ENCODE measurements at regions not wholly inside any gene's neighbourhood (a gene's known extent, or its start where the extent isn't known, plus 50 kb on each side); places are given as distances from the start of the nearest gene placed in this dataset.

DNA sequence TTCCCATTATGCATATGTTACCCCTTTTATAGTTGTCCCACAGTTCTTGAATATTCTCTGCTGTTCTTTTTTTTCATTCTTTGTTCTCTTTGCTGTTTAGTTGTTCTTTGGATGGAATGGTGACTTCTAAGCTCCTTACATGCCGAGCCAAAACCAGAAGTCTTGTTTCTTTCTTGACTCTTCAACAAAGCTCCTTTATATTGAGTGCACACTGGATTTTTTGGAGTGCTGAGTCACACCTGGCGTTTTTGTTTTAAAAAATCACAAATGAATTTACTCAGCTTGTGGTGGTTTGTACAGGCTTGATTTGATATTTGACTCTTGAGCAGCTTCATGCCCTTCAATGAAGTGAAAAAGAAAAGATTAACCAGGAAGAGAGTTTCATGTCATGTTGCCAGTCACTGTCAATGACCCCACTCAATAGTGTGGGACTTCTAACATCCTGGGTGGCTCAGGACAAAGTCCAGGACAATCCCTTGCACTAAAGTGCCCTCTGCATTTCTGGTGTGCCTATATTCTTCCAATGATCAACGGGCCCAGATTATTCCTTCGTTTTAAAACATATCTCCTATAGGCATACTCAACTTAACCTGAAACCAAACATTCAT lies 112.4 kb upstream of the SLC38A4 start:
- no peaks in the 10 kb centered on the region for H3K9me3 Mint-ChIP-seq
- Histone ChIP-seq H3K36me3 (ENCODE audit: control insufficient read depth, insufficient read depth, low read length) (no peaks in the 10 kb centered on the region), H3K4me3 (ENCODE audit: low read length) (no peak overlapping the region), H3K27me3 (ENCODE audit: control insufficient read depth, insufficient read depth, low read length) (no peaks in the 10 kb centered on the region), H3K4me1 (ENCODE audit: control insufficient read depth, insufficient read depth, low read length) (no peaks in the 10 kb centered on the region), H3K27ac (ENCODE audit: low read length) (no peak overlapping the region), H3K9me3 (ENCODE audit: control insufficient read depth, insufficient read depth, low read length) (no peaks in the 10 kb centered on the region)
- 82% methylated on average over 4 of the region's 4 CpGs for WGBS (ENCODE audit: insufficient coverage)
- ATAC-seq (no peak), DNase-seq (no peak)
- H3K27ac Mint-ChIP-seq = no peak overlapping the region
- TF ChIP-seq, protein P1, sequence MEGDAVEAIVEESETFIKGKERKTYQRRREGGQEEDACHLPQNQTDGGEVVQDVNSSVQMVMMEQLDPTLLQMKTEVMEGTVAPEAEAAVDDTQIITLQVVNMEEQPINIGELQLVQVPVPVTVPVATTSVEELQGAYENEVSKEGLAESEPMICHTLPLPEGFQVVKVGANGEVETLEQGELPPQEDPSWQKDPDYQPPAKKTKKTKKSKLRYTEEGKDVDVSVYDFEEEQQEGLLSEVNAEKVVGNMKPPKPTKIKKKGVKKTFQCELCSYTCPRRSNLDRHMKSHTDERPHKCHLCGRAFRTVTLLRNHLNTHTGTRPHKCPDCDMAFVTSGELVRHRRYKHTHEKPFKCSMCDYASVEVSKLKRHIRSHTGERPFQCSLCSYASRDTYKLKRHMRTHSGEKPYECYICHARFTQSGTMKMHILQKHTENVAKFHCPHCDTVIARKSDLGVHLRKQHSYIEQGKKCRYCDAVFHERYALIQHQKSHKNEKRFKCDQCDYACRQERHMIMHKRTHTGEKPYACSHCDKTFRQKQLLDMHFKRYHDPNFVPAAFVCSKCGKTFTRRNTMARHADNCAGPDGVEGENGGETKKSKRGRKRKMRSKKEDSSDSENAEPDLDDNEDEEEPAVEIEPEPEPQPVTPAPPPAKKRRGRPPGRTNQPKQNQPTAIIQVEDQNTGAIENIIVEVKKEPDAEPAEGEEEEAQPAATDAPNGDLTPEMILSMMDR (IDR thresholded peaks at IDR 0.05) = no peak
- H3K36me3 Mint-ChIP-seq = no peaks in the 10 kb centered on the region
- H3K4me1 Mint-ChIP-seq = no peaks in the 10 kb centered on the region
- peaks cover 16 to 39% of the 10 kb centered on the region in 2 donors for H3K27me3 Mint-ChIP-seq (ENCODE audit: low read depth in 2 of 2)
- H3K4me3 Mint-ChIP-seq = no peak overlapping the region
- intact Hi-C loops (cut with micrococcal nuclease) = no loop called here

GRCh38 chr12:46941981-46942380 lies 116.2 kb upstream of the SLC38A4 start:
- no CpG with 5 or more reads among the region's 1 CpG for WGBS (ENCODE audit: insufficient coverage)
- Histone ChIP-seq H3K9me3 (ENCODE audit: control insufficient read depth, insufficient read depth, low read length) (no peaks in the 10 kb centered on the region), H3K4me1 (ENCODE audit: control insufficient read depth, insufficient read depth, low read length) (no peaks in the 10 kb centered on the region), H3K27ac (ENCODE audit: low read length) (no peak overlapping the region), H3K4me3 (ENCODE audit: low read length) (no peak overlapping the region), H3K27me3 (ENCODE audit: control insufficient read depth, insufficient read depth, low read length) (no peaks in the 10 kb centered on the region), H3K36me3 (ENCODE audit: control insufficient read depth, insufficient read depth, low read length) (no peaks in the 10 kb centered on the region)
- H3K36me3 Mint-ChIP-seq = no peaks in the 10 kb centered on the region
- H3K27me3 Mint-ChIP-seq (ENCODE audit: low read depth in 2 of 2) = peaks cover 7 to 17% of the 10 kb centered on the region in 2 donors
- intact Hi-C loops (cut with micrococcal nuclease) = no loop called here
- no peak overlapping the region for H3K4me3 Mint-ChIP-seq
- no peaks in the 10 kb centered on the region for H3K4me1 Mint-ChIP-seq
- no peak for ATAC-seq
- TF ChIP-seq, protein P1 (IDR thresholded peaks at IDR 0.05) = no peak
- DNase-seq = no peak
- no peaks in the 10 kb centered on the region for H3K9me3 Mint-ChIP-seq
- no peak overlapping the region for H3K27ac Mint-ChIP-seq

GRCh38 chr12:46942579-46942978 lies 116.8 kb upstream of the SLC38A4 start:
- Histone ChIP-seq H3K9me3 (ENCODE audit: control insufficient read depth, insufficient read depth, low read length) (no peaks in the 10 kb centered on the region), H3K4me3 (ENCODE audit: low read length) (no peak overlapping the region), H3K27ac (ENCODE audit: low read length) (no peak overlapping the region), H3K4me1 (ENCODE audit: control insufficient read depth, insufficient read depth, low read length) (no peaks in the 10 kb centered on the region), H3K27me3 (ENCODE audit: control insufficient read depth, insufficient read depth, low read length) (no peaks in the 10 kb centered on the region), H3K36me3 (ENCODE audit: control insufficient read depth, insufficient read depth, low read length) (no peaks in the 10 kb centered on the region)
- H3K4me3 Mint-ChIP-seq = no peak overlapping the region
- peaks cover 5 to 15% of the 10 kb centered on the region in 2 donors for H3K27me3 Mint-ChIP-seq (ENCODE audit: low read depth in 2 of 2)
- ATAC-seq (no peak), DNase-seq (no peak)
- H3K27ac Mint-ChIP-seq = no peak overlapping the region
- whole genome bisulfite sequencing (ENCODE audit: insufficient coverage) = 96% methylated on average over 2 of the region's 2 CpGs
- H3K9me3 Mint-ChIP-seq = no peaks in the 10 kb centered on the region
- no peaks in the 10 kb centered on the region for H3K36me3 Mint-ChIP-seq
- intact Hi-C loops (cut with micrococcal nuclease) = no loop called here
- H3K4me1 Mint-ChIP-seq = no peaks in the 10 kb centered on the region
- TF ChIP-seq, protein P1 (IDR thresholded peaks at IDR 0.05) = no peak

- no peaks in the 10 kb centered on the region for H3K9me3 Mint-ChIP-seq
- DNase-seq (no peak), ATAC-seq (no peak)
- no peak overlapping the region for H3K27ac Mint-ChIP-seq
- H3K4me3 Mint-ChIP-seq = no peak overlapping the region
- WGBS (ENCODE audit: insufficient coverage) = 28% methylated on average over 2 of the region's 2 CpGs
- H3K4me1 Mint-ChIP-seq = no peaks in the 10 kb centered on the region
- Histone ChIP-seq H3K9me3 (ENCODE audit: control insufficient read depth, insufficient read depth, low read length) (no peaks in the 10 kb centered on the region), H3K4me3 (ENCODE audit: low read length) (no peak overlapping the region), H3K27ac (ENCODE audit: low read length) (no peak overlapping the region), H3K4me1 (ENCODE audit: control insufficient read depth, insufficient read depth, low read length) (no peaks in the 10 kb centered on the region), H3K36me3 (ENCODE audit: control insufficient read depth, insufficient read depth, low read length) (no peaks in the 10 kb centered on the region), H3K27me3 (ENCODE audit: control insufficient read depth, insufficient read depth, low read length) (no peaks in the 10 kb centered on the region)
- intact Hi-C loops (cut with micrococcal nuclease) = no loop called here
- H3K27me3 Mint-ChIP-seq (ENCODE audit: low read depth in 2 of 2) = peaks cover 0 to 8% of the 10 kb centered on the region in 2 donors
- TF ChIP-seq, protein P1 (IDR thresholded peaks at IDR 0.05) = no peak
- no peaks in the 10 kb centered on the region for H3K36me3 Mint-ChIP-seq
Observed at GRCh38 chr12:46944088-46944487, 118.3 kb upstream of the SLC38A4 start.

Data from natural killer cell (primary cell).